GM18861 (cell line): ENCODE measurements at regions not wholly inside any gene's neighbourhood (a gene's known extent, or its start where the extent isn't known, plus 50 kb on each side); places are given as distances from the start of the nearest gene placed in this dataset.
"Not testable (repeated sequence)": the region's sequence is repeated elsewhere in the genome, so short reads cannot be mapped to it uniquely, and the experiment has no call there.

ENCODE experiments used
- ATAC-seq: cut with Tn5 transposase; IDR thresholded peaks from one replicate; pipeline ENCODE4 v1.9.1; 2021; ENCODE audit not compliant: unreplicated experiment

DNA sequence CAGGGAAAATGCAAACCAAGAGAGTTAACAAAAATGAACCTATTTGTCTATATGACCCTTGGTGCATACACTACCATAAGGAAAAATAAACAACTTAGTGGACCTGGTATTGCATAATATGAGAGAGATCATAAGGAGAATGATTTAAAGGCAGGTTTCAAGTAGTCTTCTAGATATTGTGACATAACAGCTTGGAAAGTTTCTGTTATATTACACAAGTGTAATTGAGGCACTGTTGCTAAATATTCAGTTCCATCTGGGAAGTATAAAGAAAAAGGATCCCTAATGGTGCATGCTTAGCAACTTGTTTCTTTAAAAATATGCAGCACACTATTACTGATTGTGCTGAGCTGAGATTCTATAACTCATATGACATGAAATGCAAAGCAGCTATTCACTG lies 252.2 kb upstream of the SPHKAP start:
- no peak for ATAC-seq

DNA sequence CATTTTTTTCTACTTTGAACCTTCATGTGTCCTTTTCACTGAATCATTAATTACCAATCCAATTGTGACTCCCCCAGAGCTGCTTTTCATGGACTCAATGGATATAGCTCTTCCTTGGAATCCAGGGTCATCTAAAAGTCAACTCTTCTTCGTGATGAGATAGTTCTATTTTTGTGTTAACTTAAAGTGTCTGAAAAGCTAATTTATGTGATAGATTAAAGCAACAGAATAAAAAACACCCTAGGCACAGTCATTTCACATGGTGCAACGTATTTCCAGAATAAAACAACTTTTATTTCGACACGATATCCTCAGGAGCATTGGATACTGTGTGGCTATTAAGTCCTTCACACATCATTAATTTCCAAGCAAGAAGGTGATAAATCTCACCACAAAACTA lies 250.6 kb upstream of the SPHKAP start:
- no peak for ATAC-seq

DNA sequence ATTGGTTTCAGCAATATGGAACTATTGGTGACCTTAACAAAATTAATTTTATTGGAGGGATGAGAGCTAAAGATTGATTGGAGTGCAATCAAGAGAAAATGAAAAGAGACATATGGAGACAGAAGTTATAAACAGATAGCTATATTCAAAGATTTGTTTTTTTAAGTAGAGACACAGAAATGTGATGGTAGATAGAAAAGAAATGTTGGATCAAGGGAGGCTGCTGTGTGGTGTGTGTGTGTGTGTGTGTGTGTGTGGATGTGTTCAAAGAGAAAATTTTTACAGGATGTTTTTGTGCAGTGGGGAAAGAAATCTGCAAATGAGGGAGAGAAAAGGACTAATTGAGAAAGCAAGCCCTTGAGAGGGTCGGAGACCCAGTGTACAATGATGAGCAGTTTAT lies 249.5 kb upstream of the SPHKAP start:
- ATAC-seq = no peak

DNA sequence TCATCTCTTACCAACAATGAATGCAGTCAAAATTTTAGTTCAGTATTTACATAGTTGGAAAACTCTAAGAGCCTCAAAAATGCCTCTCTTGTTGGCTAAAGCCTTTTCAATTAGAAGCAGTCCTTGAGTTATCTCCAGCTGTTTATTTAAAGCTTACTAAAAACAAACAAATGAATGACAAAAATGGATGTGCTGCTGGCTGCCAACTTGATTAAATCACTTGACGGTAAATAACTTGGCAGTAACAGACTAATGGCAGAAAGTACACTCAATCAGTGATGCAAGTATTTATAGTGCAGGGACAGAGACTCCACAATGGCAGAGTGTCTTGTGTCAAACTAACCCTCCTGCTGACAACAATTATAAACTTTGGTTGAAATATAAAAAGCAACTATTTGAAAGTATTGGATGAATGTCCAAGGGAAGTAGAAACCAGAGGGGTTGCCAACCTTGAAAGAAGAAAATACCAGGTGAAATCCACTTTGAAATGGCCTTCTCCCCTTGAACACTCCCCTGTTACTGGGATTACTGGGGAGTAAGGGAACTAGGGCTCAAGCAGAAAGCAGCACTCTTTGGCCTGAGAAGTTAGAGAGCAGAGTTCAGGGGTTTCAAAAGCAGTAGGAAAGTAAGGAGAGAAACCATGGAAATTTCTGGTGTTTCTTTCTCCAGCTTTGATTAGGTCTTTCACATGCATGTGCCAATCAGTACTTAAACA lies 245.2 kb upstream of the SPHKAP start:
- no peak for ATAC-seq

DNA sequence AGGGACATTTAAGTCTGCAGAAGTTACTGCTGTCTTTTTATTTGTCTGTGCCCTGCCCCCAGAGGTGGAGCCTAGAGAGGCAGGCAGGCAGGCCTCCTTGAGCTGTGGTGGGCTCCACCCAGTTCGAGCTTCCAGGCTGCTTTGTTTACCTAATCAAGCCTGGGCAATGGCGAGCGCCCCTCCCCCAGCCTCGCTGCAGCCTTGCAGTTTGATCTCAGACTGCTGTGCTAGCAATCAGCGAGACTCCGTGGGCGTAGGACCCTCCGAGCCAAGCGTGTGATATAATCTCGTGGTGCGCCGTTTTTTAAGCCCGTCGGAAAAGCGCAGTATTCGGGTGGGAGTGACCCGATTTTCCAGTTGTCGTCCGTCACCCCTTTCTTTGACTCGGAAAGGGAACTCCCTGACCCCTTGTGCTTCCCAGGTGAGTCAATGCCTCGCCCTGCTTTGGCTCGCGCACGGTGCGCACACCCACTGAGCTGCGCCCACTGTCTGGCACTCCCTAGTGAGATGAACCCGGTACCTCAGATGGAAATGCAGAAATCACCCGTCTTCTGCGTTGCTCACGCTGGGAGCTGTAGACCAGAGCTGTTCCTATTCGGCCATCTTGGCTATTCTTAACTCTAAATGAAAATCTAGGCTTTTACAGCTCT lies 244.0 kb upstream of the SPHKAP start:
- ATAC-seq = not testable (repeated sequence)

DNA sequence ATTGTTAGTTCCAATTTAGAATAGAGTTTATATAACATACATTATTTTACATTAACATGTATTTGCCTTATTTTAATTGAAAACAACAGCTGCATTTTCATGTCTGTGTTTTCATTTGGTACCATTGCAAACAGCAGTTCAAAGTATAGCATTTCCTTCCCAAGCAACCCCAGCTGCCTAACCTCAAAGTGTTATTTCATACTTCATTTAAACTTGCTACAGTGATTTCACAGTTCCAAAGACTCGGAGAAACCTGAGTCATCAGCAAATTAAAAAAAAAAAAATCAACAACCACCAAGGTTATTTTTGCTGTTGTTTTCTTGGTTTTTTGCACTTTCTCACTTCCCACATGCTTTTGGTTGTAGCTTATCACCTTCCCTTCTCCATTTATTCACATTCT lies 236.5 kb upstream of the SPHKAP start:
- no peak for ATAC-seq

DNA sequence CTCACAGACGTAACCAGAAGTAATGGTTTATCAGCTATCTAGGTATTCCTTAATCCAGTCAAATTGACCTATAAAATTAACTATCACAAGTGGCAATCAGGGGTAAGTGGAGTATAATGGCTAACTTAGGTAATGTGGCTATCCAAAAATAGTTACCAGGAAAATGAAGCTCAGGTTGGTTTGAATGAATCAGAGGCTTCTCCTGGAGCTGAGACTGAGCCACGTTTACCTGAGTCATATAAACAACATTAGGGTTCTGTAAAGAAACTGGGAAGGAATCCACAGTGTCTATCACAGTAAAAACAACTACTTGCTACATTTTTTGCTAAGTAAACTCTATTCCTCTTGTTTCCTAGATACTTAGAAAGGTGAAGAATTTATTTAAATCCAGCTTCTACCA lies 236.0 kb upstream of the SPHKAP start:
- ATAC-seq = no peak

DNA sequence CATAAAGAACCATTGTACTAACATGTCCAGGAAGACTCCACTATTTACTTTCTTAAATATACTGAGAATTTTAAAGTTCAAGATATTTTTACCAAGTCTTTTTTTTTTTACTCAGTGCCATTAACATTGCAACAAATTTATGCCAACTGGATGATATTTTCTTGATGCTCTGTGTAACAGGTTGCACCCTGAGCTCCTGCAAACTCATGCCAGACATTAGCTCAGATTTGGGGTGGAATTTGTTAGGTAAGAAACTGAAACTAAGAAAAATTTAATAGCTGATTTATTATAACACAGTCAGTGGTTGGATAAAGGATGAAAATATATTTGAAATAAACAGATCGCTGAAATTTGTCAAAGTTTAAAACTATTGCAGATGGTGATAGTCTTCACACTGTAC lies 228.6 kb upstream of the SPHKAP start:
- ATAC-seq = no peak

DNA sequence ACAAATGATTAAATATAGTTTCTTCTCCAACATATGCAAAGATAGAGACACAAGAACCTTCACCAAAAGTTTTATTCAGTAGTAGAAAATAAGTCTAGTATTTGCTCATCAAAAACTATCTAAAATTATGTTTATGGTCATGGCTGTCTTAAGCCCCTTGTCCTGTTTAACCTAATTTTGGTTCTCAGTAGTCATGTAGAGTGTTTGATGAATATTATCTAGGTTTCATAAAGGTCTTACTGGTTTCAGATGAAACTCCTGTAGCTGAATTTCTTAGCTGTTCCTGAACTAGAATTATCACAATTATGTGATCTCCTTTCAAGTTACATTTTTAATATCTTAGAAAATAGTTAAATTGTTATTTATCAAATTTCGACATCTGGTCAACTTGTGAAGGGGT lies 228.0 kb upstream of the SPHKAP start:
- ATAC-seq = peak; percentile 55

DNA sequence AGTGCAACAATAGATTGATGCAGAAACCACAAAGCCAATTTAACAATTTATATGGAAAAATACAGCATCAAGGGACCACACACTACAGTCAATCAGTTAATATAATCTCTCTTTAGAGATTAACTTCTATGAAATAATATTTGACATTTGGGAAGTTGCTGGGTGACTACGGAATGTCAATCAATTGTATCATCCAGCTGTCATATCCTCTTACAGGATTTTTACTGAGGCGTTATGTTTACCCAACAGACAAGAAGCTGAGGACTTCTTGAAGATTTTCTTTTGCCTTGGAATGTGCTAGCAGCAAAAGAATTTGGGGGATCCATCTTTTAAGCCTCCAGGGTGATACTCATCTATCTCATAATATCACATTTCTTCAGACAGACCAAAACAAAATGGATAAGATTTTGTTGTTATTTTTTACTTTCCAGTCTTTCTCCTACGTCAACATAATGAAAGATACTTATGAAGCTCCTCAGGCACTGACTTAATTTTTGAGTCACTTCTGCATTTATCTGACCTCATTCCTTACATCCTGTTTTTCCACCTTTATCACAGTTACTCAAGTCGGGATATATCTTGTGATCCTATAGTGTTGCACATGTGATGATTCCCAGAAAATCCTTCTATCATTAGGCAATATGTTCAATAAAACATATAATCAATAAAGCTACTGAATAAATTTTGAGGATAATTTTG lies 227.2 kb upstream of the SPHKAP start:
- ATAC-seq = no peak

DNA sequence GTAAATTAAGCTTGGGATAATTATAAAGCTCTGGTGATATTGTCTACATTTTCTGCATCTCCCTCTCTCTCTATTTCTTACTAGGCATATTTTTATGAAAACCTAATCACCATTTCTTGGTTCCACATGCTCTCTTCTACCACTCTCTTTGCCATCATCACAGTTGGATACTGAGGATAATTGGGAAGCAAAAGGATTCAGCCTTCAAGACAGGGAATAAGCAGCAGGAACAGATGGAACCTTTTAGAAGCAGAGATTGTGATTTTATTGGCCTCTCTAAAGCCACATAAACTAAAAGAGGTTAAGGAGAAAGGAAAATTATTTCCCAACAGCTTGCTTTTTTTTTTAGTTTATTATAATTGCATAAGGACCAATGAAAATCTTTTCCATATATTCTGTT lies 226.3 kb upstream of the SPHKAP start:
- no peak for ATAC-seq

DNA sequence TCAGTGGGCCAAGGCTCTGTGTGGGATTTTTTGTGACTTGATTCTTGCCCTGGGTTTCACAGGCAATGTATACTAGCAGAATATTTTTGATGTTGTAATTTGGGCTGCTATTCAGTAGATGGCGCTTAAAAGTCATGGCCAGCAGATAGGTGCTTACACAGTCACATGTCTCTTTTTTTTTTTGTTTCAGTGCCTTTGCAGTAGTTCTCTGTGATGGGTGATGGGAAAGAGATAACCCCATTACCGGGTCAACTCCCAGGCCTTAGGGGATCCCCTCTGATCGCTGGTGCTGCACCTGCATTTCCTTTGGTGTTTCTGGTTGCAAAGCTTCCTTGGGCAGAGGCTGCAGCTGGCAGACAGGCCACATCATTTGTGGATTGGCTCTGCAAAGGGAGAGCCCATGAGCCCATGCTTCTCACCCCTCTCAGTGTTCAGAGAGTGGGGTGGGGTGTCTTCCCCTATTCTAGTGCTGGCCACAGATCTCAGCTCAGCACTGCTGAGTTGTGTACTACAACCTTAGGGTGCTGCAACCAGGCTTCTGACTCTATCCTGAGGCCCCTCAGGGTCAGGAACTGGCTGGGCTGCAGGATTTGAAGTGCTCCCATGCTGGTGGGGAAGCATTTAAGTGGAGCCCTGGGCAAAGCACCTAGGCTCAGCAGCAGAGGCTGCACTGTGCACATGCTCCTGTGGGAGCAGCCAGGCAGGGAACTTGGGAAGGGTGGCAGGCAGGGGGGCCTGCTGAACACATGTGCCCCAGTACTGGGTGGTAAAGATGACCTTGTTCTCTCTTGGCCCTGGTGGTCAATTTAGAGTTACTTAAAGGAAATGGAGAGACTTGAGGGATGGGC lies 219.8 kb upstream of the SPHKAP start:
- peak; percentile 53 for ATAC-seq

DNA sequence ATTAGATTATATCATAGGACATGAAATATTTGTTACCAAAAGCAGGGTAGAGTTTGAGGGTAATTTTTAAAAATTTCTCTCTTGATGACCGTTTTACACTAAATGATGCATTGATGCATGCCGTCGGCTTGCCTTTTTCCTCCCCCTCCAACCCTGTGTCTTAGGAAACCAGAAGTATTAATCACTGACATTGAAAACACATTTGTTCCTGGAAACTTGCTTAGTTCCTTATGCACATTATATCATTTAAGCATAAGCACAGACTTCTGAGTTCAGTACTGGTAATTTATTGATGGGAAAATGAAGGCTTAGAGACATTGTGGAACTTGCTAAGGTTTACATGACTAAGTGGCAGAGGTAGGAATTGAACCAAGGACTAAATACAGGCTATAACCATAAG lies 206.3 kb upstream of the SPHKAP start:
- no peak for ATAC-seq

DNA sequence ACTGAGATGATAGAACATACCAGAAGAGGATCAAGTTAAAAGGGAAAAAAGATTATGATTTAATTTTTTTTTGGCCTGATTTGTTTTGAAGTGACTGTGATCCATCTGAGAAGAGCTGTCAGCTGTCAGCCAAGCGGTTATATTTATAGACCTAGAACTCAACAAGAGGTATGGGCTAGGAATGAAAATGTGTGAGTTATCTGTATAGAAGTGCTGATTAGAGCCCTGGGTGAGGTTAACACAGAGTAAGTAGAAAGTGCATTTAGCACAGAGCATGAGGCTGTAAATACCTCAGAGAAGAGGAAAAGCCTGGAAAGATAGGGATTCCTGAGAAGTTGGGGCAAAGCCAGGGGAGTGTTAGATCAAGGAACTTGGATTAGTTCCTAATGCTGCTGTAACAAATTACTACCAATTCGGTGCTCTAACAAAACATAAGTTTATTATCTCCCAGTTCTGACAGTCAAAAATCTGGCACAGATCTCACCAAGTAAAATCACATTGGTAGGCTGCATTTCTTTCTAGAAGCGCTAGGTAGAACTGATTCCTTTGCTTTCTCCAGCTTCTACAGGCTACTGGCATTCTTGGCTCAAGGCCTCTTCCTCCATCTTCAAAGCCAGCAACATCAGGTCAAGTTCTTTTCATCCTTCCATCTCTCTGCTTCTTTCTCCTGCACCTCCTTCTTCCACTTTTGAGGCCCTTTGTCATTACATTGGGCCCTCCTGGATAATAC lies 197.4 kb upstream of the SPHKAP start:
- ATAC-seq = no peak

DNA sequence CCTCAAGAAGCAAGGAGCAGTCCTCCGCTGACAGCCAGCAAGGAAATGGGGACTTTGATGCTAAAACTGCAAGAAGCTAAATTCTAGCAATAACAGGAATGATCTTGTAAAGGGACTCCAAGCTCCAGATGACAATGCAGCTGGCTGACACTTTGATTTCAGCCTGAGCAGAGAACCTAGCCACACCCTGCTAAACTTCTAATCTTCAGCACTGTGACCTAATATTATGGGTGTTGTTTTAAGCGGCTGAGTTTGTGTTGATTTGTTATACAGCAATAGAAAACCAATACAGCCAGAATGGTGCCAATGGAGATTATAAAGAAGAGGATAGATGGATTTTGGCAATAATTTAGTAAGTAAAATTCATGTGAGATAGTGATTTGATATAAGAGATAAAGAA lies 196.7 kb upstream of the SPHKAP start:
- ATAC-seq = no peak

DNA sequence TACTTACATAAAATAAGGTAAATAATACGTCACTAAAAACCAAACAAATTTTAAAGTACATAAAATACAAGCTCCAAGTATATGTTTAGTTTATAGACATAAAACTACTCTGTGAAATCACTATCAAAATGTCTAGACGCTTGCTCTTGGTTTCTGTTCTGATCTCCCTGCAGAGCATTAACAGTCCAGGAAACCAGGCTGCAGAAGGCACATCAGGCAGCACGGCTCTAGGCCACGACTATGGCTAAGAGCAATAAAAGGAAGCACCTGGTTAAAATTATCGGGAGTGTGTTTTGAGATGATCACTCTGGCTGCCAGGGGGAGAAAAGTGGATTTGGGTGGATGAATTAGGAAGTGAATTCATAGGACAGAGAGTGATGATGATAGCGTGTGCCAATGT lies 196.0 kb upstream of the SPHKAP start:
- ATAC-seq = no peak

DNA sequence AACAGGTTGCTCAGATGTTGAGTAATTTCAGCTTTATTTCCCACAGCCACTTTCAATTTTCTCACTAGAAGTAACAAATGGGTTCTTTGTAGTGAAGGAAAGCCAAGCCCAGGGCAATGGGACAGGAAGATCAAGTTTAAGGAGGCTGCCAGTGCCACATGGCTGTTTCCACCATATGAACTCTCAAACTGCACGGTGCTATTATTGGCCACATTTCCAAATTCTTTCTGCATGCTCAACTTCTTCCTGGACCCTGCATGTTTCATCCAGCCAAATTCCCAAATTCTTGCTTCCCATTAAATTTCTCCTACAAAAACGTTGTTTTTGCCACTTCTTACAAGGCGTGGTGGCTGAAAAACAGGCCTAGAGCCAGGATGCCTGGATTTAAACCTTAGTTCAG lies 193.3 kb upstream of the SPHKAP start:
- ATAC-seq = no peak

DNA sequence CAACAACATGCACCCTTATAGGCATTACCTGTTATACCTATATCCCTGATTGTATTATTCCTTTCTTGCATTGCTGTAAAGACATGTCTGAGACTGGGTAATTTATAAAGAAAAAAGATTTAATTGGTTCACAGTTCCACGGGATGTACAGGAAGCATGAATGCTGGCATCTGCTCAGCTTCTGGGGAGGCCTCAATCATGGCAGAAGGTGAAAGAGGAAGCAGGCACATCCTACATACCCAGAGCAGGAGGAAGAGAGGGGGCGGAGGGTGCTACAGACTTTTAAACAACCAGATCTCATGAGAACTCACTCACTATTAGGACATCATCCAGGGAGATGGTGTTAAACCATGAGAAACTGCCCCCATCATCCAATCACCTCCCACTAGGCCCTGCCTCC lies 191.7 kb upstream of the SPHKAP start:
- ATAC-seq = no peak

DNA sequence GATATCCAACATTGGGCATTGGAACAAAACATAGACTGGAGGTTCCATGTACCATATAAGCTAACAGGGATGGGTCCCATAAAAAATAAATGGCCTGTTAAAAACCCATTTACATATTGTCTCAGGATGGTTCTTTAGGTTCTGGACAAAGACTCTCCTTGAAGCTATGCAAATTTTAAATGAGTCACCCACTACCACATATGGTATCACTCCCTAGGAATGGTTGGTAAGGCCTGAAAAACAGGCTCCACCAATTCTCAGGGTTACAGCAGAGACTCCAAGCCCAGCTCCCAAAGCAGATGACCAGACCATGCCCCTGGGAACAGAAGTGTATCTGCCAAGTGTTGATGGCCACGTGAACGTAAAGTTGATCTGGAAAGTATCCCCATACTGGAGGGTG lies 190.7 kb upstream of the SPHKAP start:
- ATAC-seq = no peak

DNA sequence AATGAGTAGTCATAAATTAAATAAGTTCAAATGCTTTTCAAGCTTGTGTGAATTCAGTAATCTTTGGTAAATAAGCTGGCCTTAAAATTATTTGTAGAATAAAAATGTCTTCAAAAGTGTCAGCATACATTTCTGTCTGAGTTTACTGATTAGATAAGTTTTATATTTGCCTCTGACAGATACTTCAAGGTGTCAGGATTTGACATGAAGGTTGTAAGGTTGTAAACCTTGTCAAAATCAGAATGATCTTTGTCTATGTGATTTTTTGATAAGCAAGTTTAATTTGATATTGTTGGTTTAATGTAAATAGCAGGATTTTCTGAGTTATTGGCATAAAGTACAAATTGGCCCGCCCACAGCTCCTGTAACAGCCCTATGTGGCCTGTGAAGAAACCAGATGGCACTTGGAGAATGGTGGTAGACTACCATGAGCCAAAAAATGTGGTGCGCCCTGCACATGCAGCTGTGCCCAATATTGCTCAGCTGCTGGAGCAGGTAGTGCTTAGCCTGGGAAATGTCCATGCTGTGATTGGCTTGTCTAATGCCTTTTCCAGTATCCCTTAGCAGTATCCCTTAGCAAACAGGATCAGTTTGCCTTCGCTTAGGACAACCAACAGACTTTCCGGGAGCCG lies 188.0 kb upstream of the SPHKAP start:
- ATAC-seq = no peak
